K562 (cell line): ENCODE measurements at regions not wholly inside any gene's neighbourhood (a gene's known extent, or its start where the extent isn't known, plus 50 kb on each side); places are given as distances from the start of the nearest gene placed in this dataset.

Source experiments
- ADNP ChIP-seq: fragments of 200-800 bp; sonication (Bioruptor generic); IDR thresholded peaks from 2 replicates; pipeline ENCODE4 v1.6.1; 2016; ENCODE audit warnings: missing genetic modification characterization, missing compliant biosample characterization
- BRD9 ChIP-seq: fragments of 450-650 bp; IDR thresholded peaks from 2 replicates; pipeline ENCODE4 v1.6.1; 2018; ENCODE audit warnings: low read depth; ENCODE audit not compliant: partially characterized antibody
- EP400 ChIP-seq: fragments of 450-650 bp; IDR thresholded peaks from 2 replicates; pipeline ENCODE4 v1.6.1; 2017; ENCODE audit warnings: antibody characterized with exemption, mild to moderate bottlenecking, moderate library complexity
- ETV1 ChIP-seq: fragments of 450-650 bp; conservative IDR thresholded peaks from 2 replicates; pipeline ENCODE4 v1.6.1; 2016; ENCODE audit warnings: missing genetic modification characterization, control low read depth, low read depth, missing compliant biosample characterization
- MITF ChIP-seq: IDR thresholded peaks from 2 replicates; pipeline ENCODE4 v1.6.1; 2014; ENCODE audit warnings: antibody characterized with exemption
- MXI1 ChIP-seq: IDR thresholded peaks from 2 replicates; pipeline ENCODE4 v1.6.1; 2011; ENCODE audit warnings: low read depth, mild to moderate bottlenecking, improper control_type of control experiment, low read length
- SIRT6 ChIP-seq: IDR thresholded peaks from one replicate; pipeline ENCODE4 v1.6.1; 2012; ENCODE audit warnings: low read depth, mild to moderate bottlenecking, control low read depth, inconsistent platforms, low read length, moderate library complexity
- SMARCE1 ChIP-seq: fragments of 450-650 bp; IDR thresholded peaks from 2 replicates; pipeline ENCODE4 v1.7.1; 2016; ENCODE audit warnings: mild to moderate bottlenecking
- TAL1 ChIP-seq: fragments of 450-650 bp; IDR thresholded peaks from 2 replicates; pipeline ENCODE4 v1.6.1; 2016; ENCODE audit warnings: mild to moderate bottlenecking
- ZMIZ1 ChIP-seq, 2 experiments: fragments of 150-350 bp in 1 of 2; IDR thresholded peaks; 2 replicates each; pipeline ENCODE4 v1.6.1; 2012 to 2016; ENCODE audit warnings: low read depth in 2 of 2, low read length in 2 of 2, mild to moderate bottlenecking in 1 of 2, moderate library complexity in 1 of 2
- ZNF41 ChIP-seq: fragments of 250-450 bp; sonication (Bioruptor Pico); conservative IDR thresholded peaks from 2 replicates; pipeline ENCODE4 v1.4.0; 2020; ENCODE audit warnings: mild to moderate bottlenecking
- TF ChIP-seq, protein P1 (sequence below): sonication (generic); formaldehyde crosslinking; IDR thresholded peaks from 2 replicates; pipeline ENCODE4 v1.8.1; 2023; ENCODE audit warnings: missing genetic modification reagents, mild to moderate bottlenecking, borderline replicate concordance
- TF ChIP-seq, protein P2 (sequence below): fragments of 450-650 bp; conservative IDR thresholded peaks from 2 replicates; pipeline ENCODE4 v1.6.1; 2016; ENCODE audit warnings: missing genetic modification characterization, low read depth, mild to moderate bottlenecking, control low read depth, missing compliant biosample characterization

DNA sequence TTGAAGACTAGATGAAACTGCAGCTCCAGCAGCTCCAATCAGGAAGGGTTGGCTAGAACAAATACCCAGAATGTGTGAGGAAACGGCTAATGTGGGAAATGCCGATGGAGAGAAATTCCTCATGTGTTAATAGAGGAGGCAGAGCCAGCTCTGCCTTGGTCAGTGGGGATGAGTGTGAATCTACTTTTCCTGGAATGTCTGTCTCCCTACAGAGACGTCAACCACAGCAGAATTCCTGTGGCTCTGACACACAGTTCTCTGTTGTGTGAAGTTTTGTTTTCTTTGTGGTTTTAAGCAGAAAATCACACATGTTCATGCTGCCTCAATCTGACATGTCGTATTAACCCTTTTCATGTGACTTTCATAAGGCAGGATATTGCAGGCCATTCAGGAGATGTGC is 476.6 kb upstream of the WWC1 start (continued):
- TF ChIP-seq ADNP (tag), result no peak
- TF ChIP-seq MITF, result no peak
- no peak for TF ChIP-seq BRD9
- no peak for TF ChIP-seq ZMIZ1 (IDR thresholded peaks at IDR 0.05; ENCODE audit: low read depth in 2 of 2, low read length in 2 of 2)
- TF ChIP-seq, protein P1, sequence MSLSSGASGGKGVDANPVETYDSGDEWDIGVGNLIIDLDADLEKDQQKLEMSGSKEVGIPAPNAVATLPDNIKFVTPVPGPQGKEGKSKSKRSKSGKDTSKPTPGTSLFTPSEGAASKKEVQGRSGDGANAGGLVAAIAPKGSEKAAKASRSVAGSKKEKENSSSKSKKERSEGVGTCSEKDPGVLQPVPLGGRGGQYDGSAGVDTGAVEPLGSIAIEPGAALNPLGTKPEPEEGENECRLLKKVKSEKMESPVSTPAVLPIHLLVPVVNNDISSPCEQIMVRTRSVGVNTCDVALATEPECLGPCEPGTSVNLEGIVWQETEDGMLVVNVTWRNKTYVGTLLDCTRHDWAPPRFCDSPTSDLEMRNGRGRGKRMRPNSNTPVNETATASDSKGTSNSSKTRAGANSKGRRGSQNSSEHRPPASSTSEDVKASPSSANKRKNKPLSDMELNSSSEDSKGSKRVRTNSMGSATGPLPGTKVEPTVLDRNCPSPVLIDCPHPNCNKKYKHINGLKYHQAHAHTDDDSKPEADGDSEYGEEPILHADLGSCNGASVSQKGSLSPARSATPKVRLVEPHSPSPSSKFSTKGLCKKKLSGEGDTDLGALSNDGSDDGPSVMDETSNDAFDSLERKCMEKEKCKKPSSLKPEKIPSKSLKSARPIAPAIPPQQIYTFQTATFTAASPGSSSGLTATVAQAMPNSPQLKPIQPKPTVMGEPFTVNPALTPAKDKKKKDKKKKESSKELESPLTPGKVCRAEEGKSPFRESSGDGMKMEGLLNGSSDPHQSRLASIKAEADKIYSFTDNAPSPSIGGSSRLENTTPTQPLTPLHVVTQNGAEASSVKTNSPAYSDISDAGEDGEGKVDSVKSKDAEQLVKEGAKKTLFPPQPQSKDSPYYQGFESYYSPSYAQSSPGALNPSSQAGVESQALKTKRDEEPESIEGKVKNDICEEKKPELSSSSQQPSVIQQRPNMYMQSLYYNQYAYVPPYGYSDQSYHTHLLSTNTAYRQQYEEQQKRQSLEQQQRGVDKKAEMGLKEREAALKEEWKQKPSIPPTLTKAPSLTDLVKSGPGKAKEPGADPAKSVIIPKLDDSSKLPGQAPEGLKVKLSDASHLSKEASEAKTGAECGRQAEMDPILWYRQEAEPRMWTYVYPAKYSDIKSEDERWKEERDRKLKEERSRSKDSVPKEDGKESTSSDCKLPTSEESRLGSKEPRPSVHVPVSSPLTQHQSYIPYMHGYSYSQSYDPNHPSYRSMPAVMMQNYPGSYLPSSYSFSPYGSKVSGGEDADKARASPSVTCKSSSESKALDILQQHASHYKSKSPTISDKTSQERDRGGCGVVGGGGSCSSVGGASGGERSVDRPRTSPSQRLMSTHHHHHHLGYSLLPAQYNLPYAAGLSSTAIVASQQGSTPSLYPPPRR (CRISPR knock-in tag), result no peak
- no peak for TF ChIP-seq ETV1 (tag)
- TF ChIP-seq, protein P2, sequence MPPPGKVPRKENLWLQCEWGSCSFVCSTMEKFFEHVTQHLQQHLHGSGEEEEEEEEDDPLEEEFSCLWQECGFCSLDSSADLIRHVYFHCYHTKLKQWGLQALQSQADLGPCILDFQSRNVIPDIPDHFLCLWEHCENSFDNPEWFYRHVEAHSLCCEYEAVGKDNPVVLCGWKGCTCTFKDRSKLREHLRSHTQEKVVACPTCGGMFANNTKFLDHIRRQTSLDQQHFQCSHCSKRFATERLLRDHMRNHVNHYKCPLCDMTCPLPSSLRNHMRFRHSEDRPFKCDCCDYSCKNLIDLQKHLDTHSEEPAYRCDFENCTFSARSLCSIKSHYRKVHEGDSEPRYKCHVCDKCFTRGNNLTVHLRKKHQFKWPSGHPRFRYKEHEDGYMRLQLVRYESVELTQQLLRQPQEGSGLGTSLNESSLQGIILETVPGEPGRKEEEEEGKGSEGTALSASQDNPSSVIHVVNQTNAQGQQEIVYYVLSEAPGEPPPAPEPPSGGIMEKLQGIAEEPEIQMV (tag), result no peak
- no peak for TF ChIP-seq TAL1
- TF ChIP-seq SMARCE1, result no peak
- no peak for TF ChIP-seq MXI1
- TF ChIP-seq EP400, result no peak
- TF ChIP-seq SIRT6, result no peak
- TF ChIP-seq ZNF41, result no peak
